Liver (tissue), 8 donors: ENCODE measurements at regions not wholly inside any gene's neighbourhood (a gene's known extent, or its start where the extent isn't known, plus 50 kb on each side); places are given as distances from the start of the nearest gene placed in this dataset.

Experiments used
- DNase-seq: peaks from one replicate; pipeline ENCODE4 v3.0.0-alpha.2; 2017; ENCODE audit warnings: low spot score
- H3K27ac ChIP-seq, 2 donors: one replicate each; pipeline ENCODE4 v1.7.0; 2013; ENCODE audit warnings: inconsistent platforms in 2 of 2, low read length in 2 of 2, control low read depth in 1 of 2, low read depth in 1 of 2, mild to moderate bottlenecking in 1 of 2
- H3K27me3 ChIP-seq, 4 donors: one replicate each; pipeline versions ENCODE4 v1.6.1 to v1.7.0; 2013; ENCODE audit warnings: low read length in 3 of 4, inconsistent platforms in 1 of 4, mild to moderate bottlenecking in 1 of 4, moderate library complexity in 1 of 4; ENCODE audit not compliant: control insufficient read depth in 4 of 4, insufficient read depth in 4 of 4
- H3K36me3 ChIP-seq, 4 donors: one replicate each; pipeline versions ENCODE4 v1.6.1 to v1.7.0; 2013; ENCODE audit warnings: low read length in 3 of 4, mild to moderate bottlenecking in 3 of 4, low read depth in 1 of 4, moderate library complexity in 1 of 4; ENCODE audit not compliant: control insufficient read depth in 4 of 4, insufficient read depth in 3 of 4
- H3K4me1 ChIP-seq, 4 donors: one replicate each; pipeline versions ENCODE4 v1.6.1 to v1.7.0; 2013; ENCODE audit warnings: low read length in 3 of 4, mild to moderate bottlenecking in 3 of 4, moderate library complexity in 1 of 4; ENCODE audit not compliant: control insufficient read depth in 4 of 4, insufficient read depth in 4 of 4
- H3K4me3 ChIP-seq, 3 donors: one replicate each; pipeline versions ENCODE4 v1.6.1 to v1.7.0; 2013; ENCODE audit warnings: low read length in 3 of 3, control low read depth in 1 of 3, low read depth in 1 of 3, mild to moderate bottlenecking in 1 of 3
- H3K9ac ChIP-seq, 2 donors: one replicate each; pipeline ENCODE4 v1.7.0; 2013; ENCODE audit warnings: low read length in 2 of 2, mild to moderate bottlenecking in 2 of 2, moderate library complexity in 2 of 2, control low read depth in 1 of 2, low read depth in 1 of 2
- H3K9me3 ChIP-seq, 4 donors: one replicate each; pipeline versions ENCODE4 v1.6.1 to v1.7.0; 2013; ENCODE audit warnings: low read length in 3 of 4; ENCODE audit not compliant: control insufficient read depth in 4 of 4
- FOXA1 ChIP-seq: IDR thresholded peaks from 2 replicates; pipeline ENCODE4 v1.6.1; 2016; ENCODE audit warnings: antibody characterized with exemption
- FOXA2 ChIP-seq: IDR thresholded peaks from 2 replicates; pipeline ENCODE4 v1.6.1; 2016; ENCODE audit warnings: antibody characterized with exemption
- GABPA ChIP-seq, 2 donors: IDR thresholded peaks in 1 of 2; conservative IDR thresholded peaks in 1 of 2; 2 replicates each; pipeline ENCODE4 v1.6.1; 2016; ENCODE audit warnings: antibody characterized with exemption in 2 of 2, mild to moderate bottlenecking in 1 of 2, moderate library complexity in 1 of 2
- HNF4G ChIP-seq: IDR thresholded peaks from 2 replicates; pipeline ENCODE4 v1.6.1; 2016; ENCODE audit warnings: antibody characterized with exemption
- YY1 ChIP-seq: IDR thresholded peaks from 2 replicates; pipeline ENCODE4 v1.6.1; 2016; ENCODE audit warnings: antibody characterized with exemption, mild to moderate bottlenecking
- WGBS: extraction: QIAGEN DNeasy Blood & Tissue Kit; methylation state at CpG from one replicate; pipeline ENCODE4 v1.1.7; 2013; 5-methylcytosine and 5-hydroxymethylcytosine counted together
- TF ChIP-seq, protein P1 (sequence below): IDR thresholded peaks from 2 replicates; pipeline ENCODE4 v1.6.1; 2016; ENCODE audit warnings: antibody characterized with exemption
- TF ChIP-seq, protein P2 (sequence below): IDR thresholded peaks from 2 replicates; pipeline ENCODE4 v1.6.1; 2016; ENCODE audit warnings: antibody characterized with exemption
- TF ChIP-seq, protein P3 (sequence below): IDR thresholded peaks from 2 replicates; pipeline ENCODE4 v1.6.1; 2016; ENCODE audit warnings: antibody characterized with exemption, mild to moderate bottlenecking
- TF ChIP-seq, protein P4 (sequence below): fragments of 150-350 bp; IDR thresholded peaks from 2 replicates; pipeline ENCODE4 v1.5.1; 2017; ENCODE audit warnings: improper control_type of control experiment, low read depth, low read length; ENCODE audit not compliant: missing input control
- donor health status: healthy.
- donor health status: healthy.
- donor health status: healthy.
- donor health status: healthy.
- donor health status: healthy.

DNA sequence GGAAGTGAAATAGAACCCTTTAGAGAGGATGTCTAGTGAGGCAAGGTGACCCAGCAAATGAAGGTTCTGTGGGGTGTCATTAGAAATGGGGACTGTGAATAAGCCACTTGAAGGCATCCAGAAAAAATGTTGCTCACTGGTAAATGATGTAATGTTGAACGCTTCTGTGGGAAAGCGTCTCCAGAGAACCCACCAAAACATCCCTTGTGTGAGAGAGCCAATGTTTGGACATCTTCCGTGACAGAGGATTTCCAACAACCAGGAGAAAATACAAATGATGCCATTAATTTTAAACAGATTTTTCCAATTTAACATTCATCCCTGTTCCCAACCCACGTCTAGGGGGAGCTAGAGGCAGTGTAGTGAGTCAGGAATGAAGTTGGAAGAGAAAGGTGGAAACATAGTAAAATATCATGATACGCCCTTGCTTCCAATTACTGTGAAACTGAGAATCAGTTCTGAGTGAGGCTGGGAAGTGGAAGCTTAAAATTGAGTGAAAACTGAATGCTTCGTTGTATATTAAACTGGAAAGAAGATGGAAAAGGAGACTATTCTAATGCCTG is 584.2 kb downstream of the CD109 start (continued):
- TF ChIP-seq HNF4G (no peak), FOXA2 (no peak)

DNA sequence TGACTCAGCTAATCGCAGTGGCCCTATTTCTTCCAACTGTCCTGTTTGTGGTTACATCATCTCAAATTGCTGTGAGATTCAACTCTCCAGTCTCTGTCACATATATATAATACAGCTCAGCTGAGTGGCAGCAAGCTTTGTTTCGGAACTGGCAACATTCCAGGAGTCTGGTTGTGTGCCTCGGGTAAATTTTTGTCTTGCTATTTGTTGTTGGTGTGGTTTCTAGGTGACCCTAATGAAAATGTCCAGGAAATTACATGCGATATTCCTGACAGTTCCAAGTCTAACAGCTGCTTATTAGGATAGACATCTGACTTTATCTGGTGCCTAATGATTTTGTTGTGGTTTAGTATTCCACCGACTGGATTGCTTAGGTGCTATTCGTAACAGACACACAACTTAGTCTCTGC is 581.8 kb downstream of the CD109 start:
- peaks cover 0 to 2% (median 0%) of the 10 kb centered on the region in 4 donors for H3K9me3 ChIP-seq
- no peak for DNase-seq
- H3K27me3 ChIP-seq = no peaks in the 10 kb centered on the region
- TF ChIP-seq HNF4G = no peak
- TF ChIP-seq, protein P1, sequence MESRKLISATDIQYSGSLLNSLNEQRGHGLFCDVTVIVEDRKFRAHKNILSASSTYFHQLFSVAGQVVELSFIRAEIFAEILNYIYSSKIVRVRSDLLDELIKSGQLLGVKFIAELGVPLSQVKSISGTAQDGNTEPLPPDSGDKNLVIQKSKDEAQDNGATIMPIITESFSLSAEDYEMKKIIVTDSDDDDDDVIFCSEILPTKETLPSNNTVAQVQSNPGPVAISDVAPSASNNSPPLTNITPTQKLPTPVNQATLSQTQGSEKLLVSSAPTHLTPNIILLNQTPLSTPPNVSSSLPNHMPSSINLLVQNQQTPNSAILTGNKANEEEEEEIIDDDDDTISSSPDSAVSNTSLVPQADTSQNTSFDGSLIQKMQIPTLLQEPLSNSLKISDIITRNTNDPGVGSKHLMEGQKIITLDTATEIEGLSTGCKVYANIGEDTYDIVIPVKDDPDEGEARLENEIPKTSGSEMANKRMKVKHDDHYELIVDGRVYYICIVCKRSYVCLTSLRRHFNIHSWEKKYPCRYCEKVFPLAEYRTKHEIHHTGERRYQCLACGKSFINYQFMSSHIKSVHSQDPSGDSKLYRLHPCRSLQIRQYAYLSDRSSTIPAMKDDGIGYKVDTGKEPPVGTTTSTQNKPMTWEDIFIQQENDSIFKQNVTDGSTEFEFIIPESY = no peak
- H3K9ac ChIP-seq = no peak overlapping the region
- H3K27ac ChIP-seq = no peak overlapping the region
- WGBS = 68% methylated on average over 6 of the region's 6 CpGs
- no peaks in the 10 kb centered on the region for H3K36me3 ChIP-seq
- H3K4me1 ChIP-seq = no peaks in the 10 kb centered on the region
- H3K4me3 ChIP-seq = no peak overlapping the region

DNA sequence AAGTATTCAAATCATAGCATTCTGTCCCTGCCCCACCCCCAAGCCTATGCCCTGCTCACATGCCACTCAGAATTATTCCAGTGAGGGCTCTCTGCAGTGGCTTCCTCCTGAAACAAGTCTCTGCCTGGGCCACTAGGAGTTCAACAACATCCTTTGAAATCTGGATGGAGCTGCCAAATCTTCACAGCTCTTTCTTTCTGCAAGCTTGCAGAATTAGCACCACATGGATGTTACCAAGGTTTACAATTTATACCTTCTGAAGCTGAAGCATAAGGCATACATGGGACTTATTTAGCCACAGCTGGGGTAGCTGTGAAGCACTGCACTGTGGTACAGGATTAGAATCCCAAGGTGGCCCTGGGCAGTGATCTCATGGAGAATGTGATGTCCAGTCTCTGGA is 577.5 kb downstream of the CD109 start:
- H3K9ac ChIP-seq = no peak overlapping the region
- H3K36me3 ChIP-seq = no peaks in the 10 kb centered on the region
- no peaks in the 10 kb centered on the region for H3K4me1 ChIP-seq
- no peak overlapping the region for H3K4me3 ChIP-seq
- no peak overlapping the region for H3K27ac ChIP-seq
- TF ChIP-seq, protein P1 = no peak
- TF ChIP-seq, protein P2, sequence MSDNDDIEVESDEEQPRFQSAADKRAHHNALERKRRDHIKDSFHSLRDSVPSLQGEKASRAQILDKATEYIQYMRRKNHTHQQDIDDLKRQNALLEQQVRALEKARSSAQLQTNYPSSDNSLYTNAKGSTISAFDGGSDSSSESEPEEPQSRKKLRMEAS = no peak
- TF ChIP-seq, protein P3, sequence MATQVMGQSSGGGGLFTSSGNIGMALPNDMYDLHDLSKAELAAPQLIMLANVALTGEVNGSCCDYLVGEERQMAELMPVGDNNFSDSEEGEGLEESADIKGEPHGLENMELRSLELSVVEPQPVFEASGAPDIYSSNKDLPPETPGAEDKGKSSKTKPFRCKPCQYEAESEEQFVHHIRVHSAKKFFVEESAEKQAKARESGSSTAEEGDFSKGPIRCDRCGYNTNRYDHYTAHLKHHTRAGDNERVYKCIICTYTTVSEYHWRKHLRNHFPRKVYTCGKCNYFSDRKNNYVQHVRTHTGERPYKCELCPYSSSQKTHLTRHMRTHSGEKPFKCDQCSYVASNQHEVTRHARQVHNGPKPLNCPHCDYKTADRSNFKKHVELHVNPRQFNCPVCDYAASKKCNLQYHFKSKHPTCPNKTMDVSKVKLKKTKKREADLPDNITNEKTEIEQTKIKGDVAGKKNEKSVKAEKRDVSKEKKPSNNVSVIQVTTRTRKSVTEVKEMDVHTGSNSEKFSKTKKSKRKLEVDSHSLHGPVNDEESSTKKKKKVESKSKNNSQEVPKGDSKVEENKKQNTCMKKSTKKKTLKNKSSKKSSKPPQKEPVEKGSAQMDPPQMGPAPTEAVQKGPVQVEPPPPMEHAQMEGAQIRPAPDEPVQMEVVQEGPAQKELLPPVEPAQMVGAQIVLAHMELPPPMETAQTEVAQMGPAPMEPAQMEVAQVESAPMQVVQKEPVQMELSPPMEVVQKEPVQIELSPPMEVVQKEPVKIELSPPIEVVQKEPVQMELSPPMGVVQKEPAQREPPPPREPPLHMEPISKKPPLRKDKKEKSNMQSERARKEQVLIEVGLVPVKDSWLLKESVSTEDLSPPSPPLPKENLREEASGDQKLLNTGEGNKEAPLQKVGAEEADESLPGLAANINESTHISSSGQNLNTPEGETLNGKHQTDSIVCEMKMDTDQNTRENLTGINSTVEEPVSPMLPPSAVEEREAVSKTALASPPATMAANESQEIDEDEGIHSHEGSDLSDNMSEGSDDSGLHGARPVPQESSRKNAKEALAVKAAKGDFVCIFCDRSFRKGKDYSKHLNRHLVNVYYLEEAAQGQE = no peak
- TF ChIP-seq HNF4G (no peak), GABPA (IDR thresholded peaks at IDR 0.05 in 1 of 2, conservative IDR thresholded peaks at IDR 0.05 in 1 of 2) (no peak), FOXA1 (no peak), YY1 (no peak)
- TF ChIP-seq, protein P4, sequence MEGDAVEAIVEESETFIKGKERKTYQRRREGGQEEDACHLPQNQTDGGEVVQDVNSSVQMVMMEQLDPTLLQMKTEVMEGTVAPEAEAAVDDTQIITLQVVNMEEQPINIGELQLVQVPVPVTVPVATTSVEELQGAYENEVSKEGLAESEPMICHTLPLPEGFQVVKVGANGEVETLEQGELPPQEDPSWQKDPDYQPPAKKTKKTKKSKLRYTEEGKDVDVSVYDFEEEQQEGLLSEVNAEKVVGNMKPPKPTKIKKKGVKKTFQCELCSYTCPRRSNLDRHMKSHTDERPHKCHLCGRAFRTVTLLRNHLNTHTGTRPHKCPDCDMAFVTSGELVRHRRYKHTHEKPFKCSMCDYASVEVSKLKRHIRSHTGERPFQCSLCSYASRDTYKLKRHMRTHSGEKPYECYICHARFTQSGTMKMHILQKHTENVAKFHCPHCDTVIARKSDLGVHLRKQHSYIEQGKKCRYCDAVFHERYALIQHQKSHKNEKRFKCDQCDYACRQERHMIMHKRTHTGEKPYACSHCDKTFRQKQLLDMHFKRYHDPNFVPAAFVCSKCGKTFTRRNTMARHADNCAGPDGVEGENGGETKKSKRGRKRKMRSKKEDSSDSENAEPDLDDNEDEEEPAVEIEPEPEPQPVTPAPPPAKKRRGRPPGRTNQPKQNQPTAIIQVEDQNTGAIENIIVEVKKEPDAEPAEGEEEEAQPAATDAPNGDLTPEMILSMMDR = no peak
- no peaks in the 10 kb centered on the region for H3K9me3 ChIP-seq
- H3K27me3 ChIP-seq = no peaks in the 10 kb centered on the region
- DNase-seq = no peak
